ENCODE measurements at regions not wholly inside any gene's neighbourhood (a gene's known extent, or its start where the extent isn't known, plus 50 kb on each side); places are given as distances from the start of the nearest gene placed in this dataset.
"Not testable (repeated sequence)": the region's sequence is repeated elsewhere in the genome, so short reads cannot be mapped to it uniquely, and the experiment has no call there.

- H3K36me3 Mint-ChIP-seq (ENCODE audit: low read depth): peaks cover 26% of the 10 kb centered on the region
- not testable (repeated sequence) for H3K9me3 Mint-ChIP-seq; H3K4me1 Mint-ChIP-seq; H3K27me3 Mint-ChIP-seq (ENCODE audit: low read depth); DNase-seq (ENCODE audit: low read depth, low spot score); H3K4me3 Mint-ChIP-seq; H3K27ac Mint-ChIP-seq (ENCODE audit: unreplicated experiment)
- TF ChIP-seq CTCF (conservative IDR thresholded peaks at IDR 0.05): peak; percentile 49
Observed at GRCh38 chr19:27802293-27802692, 1410.7 kb downstream of the UQCRFS1 start.

- no peak for DNase-seq (ENCODE audit: low read depth, low spot score)
- peaks cover 9% of the 10 kb centered on the region for H3K36me3 Mint-ChIP-seq (ENCODE audit: low read depth)
- peaks cover under 1% of the 10 kb centered on the region for H3K9me3 Mint-ChIP-seq
- H3K4me1 Mint-ChIP-seq: peaks cover 20% of the 10 kb centered on the region
- no peak overlapping the region for H3K27ac Mint-ChIP-seq (ENCODE audit: unreplicated experiment)
- H3K4me3 Mint-ChIP-seq: peak overlapping the region; percentile 76
- H3K27me3 Mint-ChIP-seq (ENCODE audit: low read depth): no peaks in the 10 kb centered on the region
- no peak for TF ChIP-seq CTCF (conservative IDR thresholded peaks at IDR 0.05)
Observed at GRCh38 chr19:27796540-27796939, 1416.4 kb downstream of the UQCRFS1 start.

DNA sequence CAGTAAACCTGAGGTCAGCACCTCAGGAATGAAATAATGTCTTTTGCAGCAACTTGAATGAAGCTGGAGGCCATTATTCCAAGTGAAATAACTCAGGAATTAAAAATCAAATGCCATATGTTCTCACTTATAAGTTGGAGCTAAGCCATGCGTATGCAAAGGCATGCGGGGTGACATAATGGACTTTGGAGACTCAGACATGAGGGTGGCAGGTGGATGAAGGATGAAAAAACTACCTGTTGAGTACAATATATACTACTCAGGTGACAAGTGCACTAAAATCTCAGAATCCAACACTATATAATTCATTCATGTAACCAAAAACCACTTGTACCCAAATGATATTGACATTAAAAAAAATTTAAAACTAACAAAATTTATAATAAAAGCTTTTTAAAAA lies 1416.9 kb downstream of the UQCRFS1 start:
- Mint-ChIP-seq H3K27ac (ENCODE audit: unreplicated experiment) (no peak overlapping the region), H3K27me3 (ENCODE audit: low read depth) (no peaks in the 10 kb centered on the region), H3K9me3 (no peaks in the 10 kb centered on the region), H3K36me3 (ENCODE audit: low read depth) (peaks cover 8% of the 10 kb centered on the region), H3K4me1 (peaks cover 20% of the 10 kb centered on the region), H3K4me3 (peak overlapping the region; percentile 74)
- no peak for TF ChIP-seq CTCF (conservative IDR thresholded peaks at IDR 0.05)
- DNase-seq (ENCODE audit: low read depth, low spot score): no peak

GRCh38 chr19:27795369-27795768 lies 1417.6 kb downstream of the UQCRFS1 start:
- no peak for TF ChIP-seq CTCF (conservative IDR thresholded peaks at IDR 0.05)
- peaks cover 7% of the 10 kb centered on the region for H3K36me3 Mint-ChIP-seq (ENCODE audit: low read depth)
- H3K27ac Mint-ChIP-seq (ENCODE audit: unreplicated experiment): no peak overlapping the region
- no peak for DNase-seq (ENCODE audit: low read depth, low spot score)
- peak overlapping the region; percentile 93 for H3K4me3 Mint-ChIP-seq
- peaks cover 20% of the 10 kb centered on the region for H3K4me1 Mint-ChIP-seq
- no peaks in the 10 kb centered on the region for H3K27me3 Mint-ChIP-seq (ENCODE audit: low read depth)
- H3K9me3 Mint-ChIP-seq: no peaks in the 10 kb centered on the region

GRCh38 chr19:27794494-27795042 lies 1418.4 kb downstream of the UQCRFS1 start:
- Mint-ChIP-seq H3K27ac (ENCODE audit: unreplicated experiment) (peak overlapping the region; percentile 84), H3K4me1 (peaks cover 20% of the 10 kb centered on the region), H3K4me3 (peak overlapping the region; percentile 93), H3K9me3 (no peaks in the 10 kb centered on the region), H3K27me3 (ENCODE audit: low read depth) (no peaks in the 10 kb centered on the region), H3K36me3 (ENCODE audit: low read depth) (peaks cover 4% of the 10 kb centered on the region)
- no peak for TF ChIP-seq CTCF (conservative IDR thresholded peaks at IDR 0.05)
- no peak for DNase-seq (ENCODE audit: low read depth, low spot score)
